Heart right ventricle (tissue), 16 donors: ENCODE measurements at regions not wholly inside any gene's neighbourhood (a gene's known extent, or its start where the extent isn't known, plus 50 kb on each side); places are given as distances from the start of the nearest gene placed in this dataset.

ENCODE experiments used
- ATAC-seq, 8 donors: fragments of 200-7000 bp; cut with Tn5 transposase; one replicate each; pipeline ENCODE4 v1.9.1; 2020; ENCODE audit warnings: mild to moderate bottlenecking in 8 of 8, moderate library complexity in 8 of 8, moderate number of reproducible peaks in 1 of 8
- DNase-seq, 2 donors: peaks; one replicate each; pipeline ENCODE4 v3.0.0-alpha.2; 2020
- H3K27ac ChIP-seq, 10 donors: fragments of 200-600 bp; sonication (generic) in 2 of 10; one replicate each; pipeline versions ENCODE4 v1.5.0 to v1.8.0; 2020 to 2022; ENCODE audit warnings: mild to moderate bottlenecking in 3 of 10
- H3K27me3 ChIP-seq, 7 donors: fragments of 200-600 bp; one replicate each; pipeline ENCODE4 v1.8.0; 2021 to 2022; ENCODE audit warnings: mild to moderate bottlenecking in 2 of 7
- H3K36me3 ChIP-seq, 9 donors: fragments of 200-600 bp; sonication (generic) in 1 of 9; one replicate each; pipeline versions ENCODE4 v1.5.0 to v1.8.0; 2020 to 2022; ENCODE audit warnings: mild to moderate bottlenecking in 2 of 9
- H3K4me1 ChIP-seq, 9 donors: fragments of 200-600 bp; sonication (generic) in 1 of 9; one replicate each; pipeline versions ENCODE4 v1.5.0 to v1.8.0; 2020 to 2022; ENCODE audit warnings: mild to moderate bottlenecking in 4 of 9
- H3K4me3 ChIP-seq, 10 donors: fragments of 200-600 bp; sonication (generic) in 2 of 10; one replicate each; pipeline versions ENCODE4 v1.5.0 to v1.8.0; 2020 to 2022; ENCODE audit warnings: mild to moderate bottlenecking in 7 of 10, moderate library complexity in 2 of 10
- H3K9me3 ChIP-seq, 11 donors: fragments of 200-600 bp in 10 of 11; sonication (generic) in 2 of 11; one replicate each; pipeline versions ENCODE4 v1.5.0 to v1.8.0; 2013 to 2022; ENCODE audit warnings: mild to moderate bottlenecking in 2 of 11, control low read depth in 1 of 11, moderate library complexity in 1 of 11
- CTCF ChIP-seq, 9 donors: fragments of 200-600 bp; sonication (generic) in 2 of 9; IDR thresholded peaks; one replicate each; pipeline versions ENCODE4 v1.5.0 to v1.8.0; 2021 to 2022; ENCODE audit warnings: antibody characterized with exemption in 9 of 9, mild to moderate bottlenecking in 5 of 9, moderate library complexity in 1 of 9
- WGBS, 2 donors: extraction: QIAGEN DNeasy Blood & Tissue Kit; methylation state at CpG; one replicate each; pipeline ENCODE4 v1.1.7; 2013; ENCODE audit warnings: inconsistent platforms in 1 of 2; 5-methylcytosine and 5-hydroxymethylcytosine counted together
- intact Hi-C, 10 donors: fragments of 100-400 bp; cut with DNase I; formaldehyde crosslinking; loops; one replicate each; pipeline versions ENCODE4 v1.11.1 to v1.14.2; 2022
- donor health status: Arrhythmogenic right ventricular cardiomyopathy.
- donor health status: ischemic (EF 13 %, LVEDD 7.1; RV severe dilation, severe dysfunction).
- donor health status: healthy with polysubstance abuse.
- donor health status: DM: no; HTN: yes; CAD: no.
- donor health status: DM: no; HTN: no; CAD: no.
- donor health status: ischemic (EF 25% LVEDD 6.9; RV normal size, moderate dysfunction).
- donor health status: ischemic (EF 25% LVEDD 5.7; RV mildly dilated, moderate dysfunction).
- donor health status: healthy.
- donor health status: DM: yes; HTN: yes; CAD: no.
- donor health status: Ischemic cardiomyopathy.
- donor health status: ischemic (EF 35%, LVEDD 5.7; RV mildly dilated, moderate dysfunction).
- donor health status: nonischemic (EF 11% LVEDD 7.7; RV severe dilation, severe dysfunction).
- donor health status: DM: yes; HTN: yes; CAD: no.
- donor health status: PGD.
- donor health status: ischemic (EF 29% LVEDD 5.4; RV normal size, mild dysfunction).
- donor health status: nonischemic (EF 23%, LVEDD 6.1; RV moderate dilation, normal function).

- no peak for DNase-seq
- no peak overlapping the region for H3K4me3 ChIP-seq
- H3K27me3 ChIP-seq, result no peaks in the 10 kb centered on the region
- no peak overlapping the region for H3K27ac ChIP-seq
- H3K36me3 ChIP-seq, result no peaks in the 10 kb centered on the region
- intact Hi-C loops, result no loop called here
- no peaks in the 10 kb centered on the region for H3K4me1 ChIP-seq
- peaks cover 0 to 6% (median 0%) of the 10 kb centered on the region in 11 donors for H3K9me3 ChIP-seq
- ATAC-seq, result no peak
- WGBS, 2 donors, result 77 to 90% methylated on average over 2 of the region's 2 CpGs
- no peak for TF ChIP-seq CTCF (IDR thresholded peaks at IDR 0.05)
Observed at GRCh38 chr12:77116277-77116676, 50.9 kb upstream of the E2F7 start.

- Histone ChIP-seq H3K36me3 (no peaks in the 10 kb centered on the region), H3K27ac (no peak overlapping the region), H3K27me3 (no peaks in the 10 kb centered on the region), H3K9me3 (peaks cover 0 to 14% (median 4%) of the 10 kb centered on the region in 11 donors), H3K4me3 (no peak overlapping the region), H3K4me1 (no peaks in the 10 kb centered on the region)
- no peak for ATAC-seq
- 77 to 79% methylated on average over 1 of the region's 1 CpG for WGBS, 2 donors
- DNase-seq, result no peak
- intact Hi-C loops, result no loop called here
- TF ChIP-seq CTCF (IDR thresholded peaks at IDR 0.05), result no peak
Observed at GRCh38 chr12:77115471-77115870, 50.1 kb upstream of the E2F7 start.
